ENCODE measurements at regions not wholly inside any gene's neighbourhood (a gene's known extent, or its start where the extent isn't known, plus 50 kb on each side); places are given as distances from the start of the nearest gene placed in this dataset.

DNA sequence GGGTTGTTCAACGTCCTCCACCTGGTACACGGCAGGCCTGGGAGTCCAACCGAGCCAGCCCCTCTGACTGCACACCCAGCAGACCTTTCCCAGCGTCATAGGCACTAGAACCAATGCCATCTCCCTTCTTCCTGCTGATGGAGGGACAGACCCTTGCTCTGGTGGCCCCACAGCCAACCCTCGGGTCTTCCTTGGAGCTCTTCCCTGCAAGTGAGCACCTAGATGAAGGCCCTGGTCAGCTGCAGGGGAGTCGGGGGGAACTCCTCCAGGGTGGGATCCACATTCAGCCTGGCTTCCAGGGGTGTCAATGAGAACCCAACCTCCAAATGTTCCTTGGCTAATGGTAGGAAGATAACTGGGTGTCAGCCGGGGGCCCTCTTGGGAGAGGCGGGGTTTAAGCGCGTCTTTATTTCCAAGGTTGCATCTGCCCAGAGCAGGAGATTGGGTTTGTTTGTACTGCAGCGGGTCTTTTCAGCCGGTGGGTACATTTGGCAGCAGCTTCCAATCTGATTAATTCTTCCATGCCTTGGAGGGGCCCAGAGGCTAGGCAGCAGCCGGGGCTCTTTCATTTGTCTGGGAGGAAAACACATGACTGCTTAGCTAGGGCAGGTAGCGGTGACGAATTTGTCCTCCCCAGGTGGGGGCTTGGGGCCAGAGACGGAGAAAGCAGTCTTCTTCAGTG is 56.0 kb upstream of the SHISAL1 start:
- DNase-seq (ENCODE audit: low spot score): no peak

DNA sequence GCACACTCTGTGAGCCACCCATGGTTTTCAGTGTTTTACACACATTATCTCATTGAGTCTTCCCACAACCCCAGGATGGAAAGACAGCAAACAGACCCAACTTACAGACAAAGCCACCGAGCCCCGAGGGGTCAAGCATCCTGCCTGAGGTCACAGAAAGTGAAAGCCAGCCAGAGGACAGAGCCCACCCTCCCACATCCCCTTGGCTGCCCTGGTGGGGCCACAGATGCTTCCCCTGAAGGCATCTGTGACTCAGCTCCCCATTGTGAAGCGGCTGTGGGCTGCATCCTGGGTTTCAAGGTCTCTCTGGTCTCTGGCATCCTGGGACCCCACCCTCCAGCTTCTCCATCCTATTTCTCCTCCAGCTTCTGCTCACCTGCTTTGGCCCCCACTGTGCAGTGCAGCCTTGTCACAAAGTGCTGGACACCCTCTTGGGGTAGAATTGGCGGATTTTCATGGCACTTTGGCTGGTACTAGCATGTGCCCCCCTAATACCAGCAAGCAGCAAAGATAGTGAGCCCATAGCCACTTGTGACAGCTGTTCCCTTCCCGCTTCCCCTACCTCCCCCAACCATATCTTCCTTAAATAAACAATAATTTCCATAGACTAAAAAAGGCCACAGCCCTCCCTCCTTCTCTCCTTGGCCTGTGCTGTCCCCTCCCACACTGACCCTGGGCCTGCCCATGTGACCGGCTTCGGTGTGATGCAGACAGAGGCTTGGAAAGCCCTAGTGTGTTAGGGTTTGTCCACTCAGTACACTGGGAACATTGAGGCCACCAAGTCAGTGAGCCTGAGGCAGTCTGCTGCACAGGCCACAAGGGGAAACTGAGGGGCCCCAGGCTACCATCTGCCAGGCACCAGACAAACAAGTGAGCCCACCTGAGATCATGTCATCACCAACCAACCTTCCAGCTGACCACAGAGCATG is 53.9 kb upstream of the SHISAL1 start:
- no peak for DNase-seq (ENCODE audit: low spot score)

DNA sequence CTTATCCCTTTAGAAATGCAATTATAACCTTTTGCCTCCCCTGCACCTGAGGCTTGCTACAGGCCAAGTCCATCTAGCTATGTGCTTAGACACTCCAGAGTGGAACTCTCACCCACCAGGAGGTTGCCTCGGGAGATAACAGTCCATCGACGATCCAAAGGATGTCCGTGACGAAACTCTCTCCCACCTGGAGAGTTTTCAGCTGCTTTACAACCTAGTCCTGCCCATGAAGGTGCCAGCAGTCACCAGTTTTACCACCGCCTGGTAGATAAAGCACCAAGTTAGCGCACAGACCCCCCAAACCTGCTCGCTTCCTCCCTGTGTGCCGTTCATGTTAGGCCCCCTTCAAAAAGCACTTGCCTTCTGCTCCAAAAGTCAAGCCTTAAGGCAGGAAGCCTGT is 53.1 kb upstream of the SHISAL1 start:
- DNase-seq (ENCODE audit: low spot score): no peak

DNA sequence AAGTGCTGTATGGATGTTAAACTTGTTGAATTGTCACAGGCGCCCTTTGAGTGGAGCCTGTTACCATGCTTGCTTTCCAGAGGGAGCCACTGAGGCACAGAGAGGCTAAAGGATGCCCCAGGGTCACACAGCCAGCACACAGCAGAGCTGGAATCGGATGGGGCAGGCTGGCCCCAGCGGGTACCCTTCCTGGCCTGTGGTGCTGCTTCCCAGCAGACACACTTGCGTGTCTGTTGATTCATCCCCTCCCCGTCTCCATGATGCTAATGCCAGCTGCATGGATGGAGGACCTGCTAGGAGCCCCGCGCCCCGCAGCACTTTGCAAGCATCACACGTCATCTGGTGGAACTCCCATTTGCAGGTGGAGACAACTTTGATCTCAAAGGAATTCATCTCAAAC is 52.4 kb upstream of the SHISAL1 start:
- DNase-seq (ENCODE audit: low spot score): no peak

DNA sequence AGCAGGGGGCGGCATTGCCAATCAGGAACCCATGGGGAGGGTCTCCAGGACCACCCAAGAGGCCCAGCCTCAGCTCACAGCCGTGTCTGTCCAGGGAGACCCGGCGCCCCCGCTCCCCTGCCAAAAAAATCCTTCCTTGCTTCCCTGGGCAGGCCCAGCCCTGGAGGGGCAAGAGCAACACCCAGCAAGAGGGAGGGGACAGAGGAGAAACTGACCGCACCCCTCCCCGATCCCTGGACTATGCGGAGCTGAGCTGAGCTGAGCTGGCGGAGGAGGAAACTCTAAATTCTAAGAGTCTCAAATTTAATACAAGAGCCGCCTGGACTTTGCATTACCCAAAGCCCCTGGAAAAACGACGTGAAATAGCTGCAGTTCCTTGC is 52.0 kb upstream of the SHISAL1 start:
- no peak for DNase-seq (ENCODE audit: low spot score)

DNA sequence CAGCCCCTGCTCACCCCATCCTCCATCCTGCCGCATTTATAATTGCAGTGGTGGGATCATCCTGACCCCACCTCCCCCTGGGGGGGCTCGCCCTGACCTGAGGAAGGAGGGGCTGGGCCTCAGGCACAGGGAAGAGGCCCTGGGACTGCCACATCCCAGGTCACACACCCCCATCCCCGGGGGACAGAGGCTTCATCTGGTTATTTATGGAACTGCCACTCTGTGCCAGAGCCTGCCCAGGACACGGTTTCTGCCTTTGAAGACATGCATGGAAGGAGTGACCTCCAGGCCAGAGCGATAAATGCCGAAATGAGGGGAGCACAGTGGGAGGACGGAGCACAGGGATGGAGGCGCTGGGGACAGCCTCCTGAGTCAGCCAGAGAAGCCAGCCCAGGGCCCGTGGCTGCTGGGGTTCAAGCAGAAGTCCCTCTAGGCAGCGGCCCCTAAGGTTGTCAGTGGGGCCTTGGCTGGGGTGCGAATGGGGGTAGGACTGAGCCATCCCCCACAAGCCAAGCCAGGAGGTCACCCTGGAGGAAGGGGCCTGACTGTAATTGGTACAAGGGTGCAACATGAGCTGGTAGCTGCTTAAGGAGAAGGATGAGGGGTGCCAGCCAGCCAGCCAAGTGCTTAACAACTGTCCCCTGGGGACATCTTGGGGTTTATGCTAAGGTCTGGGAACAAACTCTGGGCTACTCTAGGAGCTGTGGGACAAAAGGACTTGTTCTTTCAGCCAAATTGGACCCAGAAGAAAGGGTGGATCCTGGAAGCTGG is 51.4 kb upstream of the SHISAL1 start:
- no peak for DNase-seq (ENCODE audit: low spot score)

DNA sequence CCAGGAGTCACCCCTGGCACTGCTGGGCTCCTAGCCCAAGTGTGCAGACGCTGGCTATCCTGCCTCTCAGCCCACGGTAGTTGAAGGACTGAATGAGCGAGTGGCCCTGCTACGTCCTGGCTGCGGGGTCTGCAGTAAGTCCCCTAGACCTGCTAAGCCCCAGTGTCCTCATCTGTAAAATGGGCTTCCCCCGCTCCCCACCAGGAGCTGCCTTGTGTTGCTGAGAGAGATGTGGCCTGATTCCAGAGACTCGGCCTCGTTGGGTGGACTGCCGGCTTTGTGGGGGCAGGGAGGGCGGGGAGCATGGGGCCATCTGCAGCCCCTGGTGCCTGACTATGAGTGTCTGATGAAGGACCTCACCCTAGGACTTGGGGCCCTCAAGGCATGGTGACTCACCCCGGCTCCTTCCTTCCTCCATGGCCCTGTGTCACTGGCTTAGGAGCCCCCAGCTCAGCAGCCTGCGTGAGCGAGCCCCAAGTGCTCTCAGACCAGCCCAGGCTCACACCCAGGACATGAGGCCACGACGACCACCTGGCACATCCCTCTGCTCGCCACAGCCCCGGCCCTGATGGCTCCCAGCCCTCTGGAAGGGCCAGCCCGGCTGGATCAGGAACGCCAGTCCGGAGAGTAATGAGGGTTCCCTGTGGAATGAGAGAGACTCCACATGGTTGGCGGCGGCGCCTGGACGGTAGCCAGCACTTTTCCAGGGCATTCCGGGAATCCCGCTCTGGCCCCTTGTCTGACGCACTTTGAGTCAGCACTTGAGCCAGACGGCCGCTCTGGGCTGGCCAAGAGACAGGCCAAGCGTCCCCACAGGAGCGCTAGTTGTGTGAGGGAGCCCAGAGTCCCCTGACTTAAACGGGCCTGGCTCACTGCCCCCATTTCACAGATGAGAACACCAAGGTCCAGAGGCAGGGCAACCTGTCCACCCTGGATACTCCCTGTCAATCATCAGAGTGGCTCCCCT is 50.5 kb upstream of the SHISAL1 start:
- no peak for DNase-seq (ENCODE audit: low spot score)

DNA sequence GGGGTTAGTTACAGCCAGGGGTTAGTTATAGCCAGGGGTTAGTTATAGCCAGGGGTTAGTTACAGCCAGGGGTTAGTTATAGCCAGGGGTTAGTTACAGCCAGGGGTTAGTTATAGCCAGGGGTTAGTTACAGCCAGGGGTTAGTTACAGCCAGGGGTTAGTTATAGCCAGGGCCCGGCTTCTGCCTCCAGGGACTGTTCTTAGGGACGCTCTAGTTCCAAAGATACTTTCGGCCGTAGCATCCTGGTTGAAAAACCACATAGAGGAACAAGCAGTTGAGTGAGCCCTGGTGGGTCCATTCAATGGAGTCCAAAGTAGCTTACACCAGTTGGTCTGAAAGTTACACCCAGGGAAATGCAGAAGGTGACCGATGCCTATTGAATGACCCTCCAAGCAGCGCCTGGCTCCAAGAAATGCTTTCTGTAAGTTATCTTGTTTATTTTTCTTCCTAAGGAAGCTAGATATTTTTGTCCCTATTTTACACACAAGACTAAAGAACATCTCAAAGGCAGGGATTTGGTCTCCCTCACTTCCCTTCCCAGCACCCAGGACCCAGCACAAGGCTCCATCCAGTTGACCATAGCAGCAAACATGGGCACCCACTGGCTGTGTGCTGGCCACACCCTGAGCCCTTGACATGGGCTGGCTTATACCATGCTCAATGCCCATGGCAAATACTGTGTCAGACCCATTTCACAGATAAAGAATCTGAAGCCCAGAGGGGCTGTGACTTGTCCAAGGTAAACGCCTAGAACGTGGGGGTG is 49.7 kb upstream of the SHISAL1 start:
- DNase-seq (ENCODE audit: low spot score): no peak

Measured in D341Med (cell line).